AG04450 (cell line): ENCODE measurements at regions not wholly inside any gene's neighbourhood (a gene's known extent, or its start where the extent isn't known, plus 50 kb on each side); places are given as distances from the start of the nearest gene placed in this dataset.

ENCODE experiments used
- CTCF ChIA-PET: fragments of 300-600, 350-600 bp; formaldehyde crosslinking; extraction: SDS; loops from one replicate; lab custom pipeline; 2022; ENCODE audit warnings: antibody characterized with exemption, inconsistent platforms; lab: Charles Lee
- POLR2A ChIA-PET: fragments of 350-600 bp; formaldehyde crosslinking; extraction: SDS; loops from one replicate; lab custom pipeline; 2021; ENCODE audit warnings: antibody characterized with exemption, inconsistent platforms; lab: Yijun Ruan, JAX
- DNase-seq: peaks from one replicate; pipeline ENCODE4 v3.0.0-alpha.2; 2011; ENCODE audit warnings: low read depth, low spot score
- H3K27ac ChIP-seq: one replicate; pipeline ENCODE4 v1.5.1; 2012; ENCODE audit warnings: low read depth, low read length, control low read depth
- H3K27me3 ChIP-seq: one replicate; pipeline ENCODE4 v1.6.0; 2012; ENCODE audit warnings: low read length; ENCODE audit not compliant: control insufficient read depth, insufficient read depth
- H3K4me3 ChIP-seq: 2 replicates; pipeline ENCODE4 v1.5.1; 2011; ENCODE audit warnings: mild to moderate bottlenecking, low read depth, low read length, control low read depth
- H3K9me3 ChIP-seq: 2 replicates; pipeline ENCODE4 v1.5.1; 2012; ENCODE audit warnings: low read length; ENCODE audit not compliant: control insufficient read depth, insufficient read depth
- TF ChIP-seq, protein P1 (sequence below): IDR thresholded peaks from 2 replicates; pipeline ENCODE4 v1.5.1; 2011; ENCODE audit warnings: low read depth, low read length, control low read depth, inconsistent platforms

DNA sequence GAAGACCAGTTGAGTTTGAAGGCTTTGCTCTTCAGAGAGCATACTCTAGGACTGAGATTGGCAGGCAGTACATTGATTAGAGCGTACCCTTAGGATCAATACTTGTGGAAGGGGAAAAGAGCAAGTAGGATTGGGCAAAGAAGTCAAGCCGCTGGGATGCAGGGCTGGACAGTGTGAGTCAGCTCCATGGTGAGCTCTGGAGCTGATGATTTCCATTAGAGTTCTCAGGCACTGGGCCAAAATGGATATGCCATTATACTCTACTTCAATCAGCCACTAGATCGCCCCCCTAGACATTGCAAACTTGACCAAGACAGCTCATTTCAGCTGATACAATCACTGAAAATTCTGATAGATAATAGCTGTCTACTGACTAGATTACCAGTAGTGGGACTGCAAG is 432.7 kb upstream of the ALCAM start:
- CTCF ChIA-PET: no interaction called here
- POLR2A ChIA-PET: no interaction called here
- H3K27ac ChIP-seq: no peak overlapping the region
- H3K4me3 ChIP-seq: no peak overlapping the region
- DNase-seq: no peak
- no peaks in the 10 kb centered on the region for H3K9me3 ChIP-seq
- H3K27me3 ChIP-seq: no peaks in the 10 kb centered on the region
- TF ChIP-seq, protein P1, sequence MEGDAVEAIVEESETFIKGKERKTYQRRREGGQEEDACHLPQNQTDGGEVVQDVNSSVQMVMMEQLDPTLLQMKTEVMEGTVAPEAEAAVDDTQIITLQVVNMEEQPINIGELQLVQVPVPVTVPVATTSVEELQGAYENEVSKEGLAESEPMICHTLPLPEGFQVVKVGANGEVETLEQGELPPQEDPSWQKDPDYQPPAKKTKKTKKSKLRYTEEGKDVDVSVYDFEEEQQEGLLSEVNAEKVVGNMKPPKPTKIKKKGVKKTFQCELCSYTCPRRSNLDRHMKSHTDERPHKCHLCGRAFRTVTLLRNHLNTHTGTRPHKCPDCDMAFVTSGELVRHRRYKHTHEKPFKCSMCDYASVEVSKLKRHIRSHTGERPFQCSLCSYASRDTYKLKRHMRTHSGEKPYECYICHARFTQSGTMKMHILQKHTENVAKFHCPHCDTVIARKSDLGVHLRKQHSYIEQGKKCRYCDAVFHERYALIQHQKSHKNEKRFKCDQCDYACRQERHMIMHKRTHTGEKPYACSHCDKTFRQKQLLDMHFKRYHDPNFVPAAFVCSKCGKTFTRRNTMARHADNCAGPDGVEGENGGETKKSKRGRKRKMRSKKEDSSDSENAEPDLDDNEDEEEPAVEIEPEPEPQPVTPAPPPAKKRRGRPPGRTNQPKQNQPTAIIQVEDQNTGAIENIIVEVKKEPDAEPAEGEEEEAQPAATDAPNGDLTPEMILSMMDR: no peak

DNA sequence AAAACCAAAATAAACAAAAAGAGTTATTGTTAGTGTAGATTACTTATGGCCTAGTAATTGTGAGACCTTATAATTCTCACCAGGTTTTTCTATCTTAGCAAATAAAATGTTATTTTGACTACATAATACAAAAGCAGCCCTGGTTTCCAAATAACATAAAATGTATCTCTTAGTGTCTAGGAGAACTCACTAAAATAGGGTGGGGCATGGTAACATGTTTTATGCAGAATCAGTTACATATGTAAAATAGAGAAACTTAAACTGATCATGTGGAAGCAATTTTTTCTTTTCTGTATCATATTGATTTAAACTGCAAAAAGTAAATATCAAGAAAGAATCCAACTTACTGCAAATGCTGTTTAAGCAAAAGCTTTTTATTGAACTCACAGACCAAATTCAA is 431.1 kb upstream of the ALCAM start:
- DNase-seq: no peak
- Histone ChIP-seq H3K4me3 (no peak overlapping the region), H3K27ac (no peak overlapping the region), H3K9me3 (no peaks in the 10 kb centered on the region), H3K27me3 (no peaks in the 10 kb centered on the region)
- ChIA-PET CTCF (no interaction called here), POLR2A (no interaction called here)
- TF ChIP-seq, protein P1: no peak

DNA sequence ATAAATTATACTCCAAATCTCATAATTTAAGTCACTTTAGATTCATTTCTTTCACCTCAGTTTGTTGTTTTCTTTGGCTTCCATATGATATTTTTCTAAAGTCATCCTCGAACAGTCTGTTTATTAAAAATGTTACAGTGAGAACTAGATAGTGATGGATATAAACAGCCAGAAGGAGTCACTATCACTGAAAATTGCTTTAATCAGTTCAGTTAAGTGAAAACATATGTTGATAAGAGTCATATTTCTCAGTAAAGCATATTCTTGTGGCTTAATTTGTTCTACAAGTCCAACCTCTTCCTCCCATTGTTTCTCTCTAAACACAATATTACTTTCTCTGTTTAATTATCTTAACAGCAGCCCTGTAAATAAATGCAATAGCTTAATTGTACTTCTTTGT is 427.5 kb upstream of the ALCAM start:
- ChIA-PET POLR2A (no interaction called here), CTCF (interaction anchor here (0.5 to 0.9 kb wide), 2 partner anchors 11 to 58 kb away, joined by 3 to 4 read pairs; no protein-coding TSS in a partner anchor)
- no peak for DNase-seq
- no peaks in the 10 kb centered on the region for H3K27me3 ChIP-seq
- TF ChIP-seq, protein P1: no peak; the same call in 1 of the 2 replicates
- no peaks in the 10 kb centered on the region for H3K9me3 ChIP-seq
- no peak overlapping the region for H3K27ac ChIP-seq
- H3K4me3 ChIP-seq: no peak overlapping the region

DNA sequence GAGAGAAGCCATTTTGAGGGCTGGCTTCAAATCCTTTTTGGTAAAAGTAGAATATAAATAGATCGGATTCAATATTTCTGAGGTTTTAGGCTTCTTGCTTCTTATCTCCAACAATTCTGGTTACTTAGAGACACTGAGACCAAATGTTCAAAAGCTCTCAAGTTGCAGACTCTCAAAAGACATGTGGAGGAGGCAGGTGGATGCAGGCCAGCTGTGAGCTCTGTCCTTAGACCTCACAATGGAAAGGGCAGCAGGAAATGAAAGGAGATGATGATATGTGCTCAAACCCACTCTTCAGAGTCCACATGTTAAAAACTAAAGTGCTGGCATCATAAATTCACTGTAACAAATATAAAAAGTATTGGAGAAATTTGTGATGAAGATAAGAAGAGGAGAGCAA is 424.9 kb upstream of the ALCAM start:
- DNase-seq: no peak
- no peak overlapping the region for H3K4me3 ChIP-seq
- no peaks in the 10 kb centered on the region for H3K9me3 ChIP-seq
- TF ChIP-seq, protein P1: no peak
- CTCF ChIA-PET: no interaction called here
- no peak overlapping the region for H3K27ac ChIP-seq
- POLR2A ChIA-PET: no interaction called here
- no peaks in the 10 kb centered on the region for H3K27me3 ChIP-seq

DNA sequence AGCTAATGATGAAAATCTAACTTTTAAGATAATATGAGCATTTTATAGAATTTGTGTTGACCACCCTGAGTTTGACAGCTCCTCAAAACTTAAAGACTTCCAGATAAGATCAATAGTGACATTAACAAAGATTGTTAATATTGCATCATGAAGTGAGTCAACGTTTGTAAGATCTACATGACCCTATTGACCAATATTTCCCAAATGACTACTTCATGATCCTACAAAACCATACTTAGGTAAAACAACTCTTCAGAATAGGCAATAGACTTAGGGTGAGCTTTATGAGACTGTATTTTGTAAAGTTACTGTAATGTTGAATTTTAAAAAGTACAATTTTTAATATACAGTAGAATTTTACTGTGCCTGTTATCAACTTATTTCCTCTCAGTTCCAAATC is 422.7 kb upstream of the ALCAM start:
- no peaks in the 10 kb centered on the region for H3K27me3 ChIP-seq
- POLR2A ChIA-PET: no interaction called here
- CTCF ChIA-PET: interaction anchor here (0.7 kb wide), 1 partner anchor 27 kb away, joined by 3 read pairs; no protein-coding TSS in a partner anchor
- no peak overlapping the region for H3K4me3 ChIP-seq
- H3K9me3 ChIP-seq: no peaks in the 10 kb centered on the region
- TF ChIP-seq, protein P1: no peak
- H3K27ac ChIP-seq: no peak overlapping the region
- DNase-seq: no peak
